ENCODE measurements at regions not wholly inside any gene's neighbourhood (a gene's known extent, or its start where the extent isn't known, plus 50 kb on each side); places are given as distances from the start of the nearest gene placed in this dataset.
"Not testable (repeated sequence)": the region's sequence is repeated elsewhere in the genome, so short reads cannot be mapped to it uniquely, and the experiment has no call there.

GRCh38 chr14:105971593-105972500, 445.5 kb downstream of the TMEM121 start:
- no peak overlapping the region for H3K4me3 ChIP-seq (ENCODE audit: low read length)
- peaks cover 91% of the 10 kb centered on the region for H3K9me3 ChIP-seq (ENCODE audit: insufficient read depth, low read depth, low read length)
- H3K27me3 ChIP-seq (ENCODE audit: insufficient read depth, low read length): no peaks in the 10 kb centered on the region
- no peak overlapping the region for H3K27ac ChIP-seq (ENCODE audit: low read depth, low read length)
- no peaks in the 10 kb centered on the region for H3K4me1 ChIP-seq (ENCODE audit: insufficient read depth, low read length)
- no peaks in the 10 kb centered on the region for H3K36me3 ChIP-seq (ENCODE audit: insufficient read depth, low read length)
- 83% methylated on average over 35 of the region's 35 CpGs for WGBS
- no peak overlapping the region for H3K9ac ChIP-seq (ENCODE audit: low read depth, low read length)

GRCh38 chr14:105974902-105975301, 448.5 kb downstream of the TMEM121 start:
- Histone ChIP-seq H3K9ac (ENCODE audit: low read depth, low read length) (no peak overlapping the region), H3K36me3 (ENCODE audit: insufficient read depth, low read length) (no peaks in the 10 kb centered on the region), H3K4me1 (ENCODE audit: insufficient read depth, low read length) (no peaks in the 10 kb centered on the region), H3K27me3 (ENCODE audit: insufficient read depth, low read length) (no peaks in the 10 kb centered on the region), H3K4me3 (ENCODE audit: low read length) (no peak overlapping the region), H3K9me3 (ENCODE audit: insufficient read depth, low read depth, low read length) (peaks cover 94% of the 10 kb centered on the region), H3K27ac (ENCODE audit: low read depth, low read length) (no peak overlapping the region)
- 44% methylated on average over 6 of the region's 6 CpGs for WGBS

GRCh38 chr14:105978618-105979295, 452.4 kb downstream of the TMEM121 start:
- H3K9ac ChIP-seq (ENCODE audit: low read depth, low read length): no peak overlapping the region
- 90% methylated on average over 26 of the region's 26 CpGs for WGBS
- H3K4me1 ChIP-seq (ENCODE audit: insufficient read depth, low read length): no peaks in the 10 kb centered on the region
- H3K27ac ChIP-seq (ENCODE audit: low read depth, low read length): no peak overlapping the region
- no peaks in the 10 kb centered on the region for H3K27me3 ChIP-seq (ENCODE audit: insufficient read depth, low read length)
- H3K4me3 ChIP-seq (ENCODE audit: low read length): no peak overlapping the region
- H3K9me3 ChIP-seq (ENCODE audit: insufficient read depth, low read depth, low read length): peaks cover 87% of the 10 kb centered on the region
- no peaks in the 10 kb centered on the region for H3K36me3 ChIP-seq (ENCODE audit: insufficient read depth, low read length)

GRCh38 chr14:105979446-105979845, 453.1 kb downstream of the TMEM121 start:
- Histone ChIP-seq H3K27ac (ENCODE audit: low read depth, low read length) (no peak overlapping the region), H3K9ac (ENCODE audit: low read depth, low read length) (no peak overlapping the region), H3K4me3 (ENCODE audit: low read length) (no peak overlapping the region), H3K27me3 (ENCODE audit: insufficient read depth, low read length) (no peaks in the 10 kb centered on the region), H3K36me3 (ENCODE audit: insufficient read depth, low read length) (no peaks in the 10 kb centered on the region), H3K4me1 (ENCODE audit: insufficient read depth, low read length) (no peaks in the 10 kb centered on the region), H3K9me3 (ENCODE audit: insufficient read depth, low read depth, low read length) (peaks cover 80% of the 10 kb centered on the region)
- 75% methylated on average over 9 of the region's 9 CpGs for WGBS

GRCh38 chr14:105980224-105980623, 453.8 kb downstream of the TMEM121 start:
- Histone ChIP-seq H3K4me1 (ENCODE audit: insufficient read depth, low read length) (no peaks in the 10 kb centered on the region), H3K4me3 (ENCODE audit: low read length) (no peak overlapping the region), H3K9me3 (ENCODE audit: insufficient read depth, low read depth, low read length) (peaks cover 80% of the 10 kb centered on the region), H3K27me3 (ENCODE audit: insufficient read depth, low read length) (no peaks in the 10 kb centered on the region), H3K27ac (ENCODE audit: low read depth, low read length) (no peak overlapping the region), H3K9ac (ENCODE audit: low read depth, low read length) (no peak overlapping the region), H3K36me3 (ENCODE audit: insufficient read depth, low read length) (no peaks in the 10 kb centered on the region)
- WGBS: 79% methylated on average over 10 of the region's 10 CpGs

GRCh38 chr14:105981517-105982302, 455.3 kb downstream of the TMEM121 start:
- H3K4me1 ChIP-seq (ENCODE audit: insufficient read depth, low read length); H3K9ac ChIP-seq (ENCODE audit: low read depth, low read length); H3K27me3 ChIP-seq (ENCODE audit: insufficient read depth, low read length); H3K27ac ChIP-seq (ENCODE audit: low read depth, low read length); H3K4me3 ChIP-seq (ENCODE audit: low read length); H3K36me3 ChIP-seq (ENCODE audit: insufficient read depth, low read length): not testable (repeated sequence)
- WGBS: 63% methylated on average over 6 of the region's 8 CpGs
- peaks cover 68% of the 10 kb centered on the region for H3K9me3 ChIP-seq (ENCODE audit: insufficient read depth, low read depth, low read length)

GRCh38 chr14:105982664-105983063, 456.3 kb downstream of the TMEM121 start:
- Histone ChIP-seq H3K9ac (ENCODE audit: low read depth, low read length) (no peak overlapping the region), H3K4me3 (ENCODE audit: low read length) (no peak overlapping the region), H3K36me3 (ENCODE audit: insufficient read depth, low read length) (no peaks in the 10 kb centered on the region), H3K27me3 (ENCODE audit: insufficient read depth, low read length) (no peaks in the 10 kb centered on the region), H3K4me1 (ENCODE audit: insufficient read depth, low read length) (no peaks in the 10 kb centered on the region), H3K27ac (ENCODE audit: low read depth, low read length) (no peak overlapping the region), H3K9me3 (ENCODE audit: insufficient read depth, low read depth, low read length) (peaks cover 68% of the 10 kb centered on the region)
- 85% methylated on average over 8 of the region's 8 CpGs for WGBS

- WGBS: 57% methylated on average over 2 of the region's 2 CpGs
- Histone ChIP-seq H3K36me3 (ENCODE audit: insufficient read depth, low read length) (no peaks in the 10 kb centered on the region), H3K27me3 (ENCODE audit: insufficient read depth, low read length) (no peaks in the 10 kb centered on the region), H3K4me3 (ENCODE audit: low read length) (no peak overlapping the region), H3K27ac (ENCODE audit: low read depth, low read length) (no peak overlapping the region), H3K4me1 (ENCODE audit: insufficient read depth, low read length) (no peaks in the 10 kb centered on the region), H3K9me3 (ENCODE audit: insufficient read depth, low read depth, low read length) (peaks cover 61% of the 10 kb centered on the region), H3K9ac (ENCODE audit: low read depth, low read length) (no peak overlapping the region)
Observed at GRCh38 chr14:105986894-105987284, 460.5 kb downstream of the TMEM121 start.

GRCh38 chr14:105987563-105987962, 461.2 kb downstream of the TMEM121 start:
- Histone ChIP-seq H3K27ac (ENCODE audit: low read depth, low read length) (no peak overlapping the region), H3K36me3 (ENCODE audit: insufficient read depth, low read length) (no peaks in the 10 kb centered on the region), H3K9me3 (ENCODE audit: insufficient read depth, low read depth, low read length) (peaks cover 54% of the 10 kb centered on the region), H3K27me3 (ENCODE audit: insufficient read depth, low read length) (no peaks in the 10 kb centered on the region), H3K4me3 (ENCODE audit: low read length) (no peak overlapping the region), H3K9ac (ENCODE audit: low read depth, low read length) (no peak overlapping the region), H3K4me1 (ENCODE audit: insufficient read depth, low read length) (no peaks in the 10 kb centered on the region)
- WGBS: 47% methylated on average over 4 of the region's 4 CpGs

GRCh38 chr14:105989566-105990302, 463.4 kb downstream of the TMEM121 start:
- Histone ChIP-seq H3K4me1 (ENCODE audit: insufficient read depth, low read length) (no peaks in the 10 kb centered on the region), H3K4me3 (ENCODE audit: low read length) (no peak overlapping the region), H3K27me3 (ENCODE audit: insufficient read depth, low read length) (no peaks in the 10 kb centered on the region), H3K9me3 (ENCODE audit: insufficient read depth, low read depth, low read length) (peaks cover 69% of the 10 kb centered on the region), H3K27ac (ENCODE audit: low read depth, low read length) (no peak overlapping the region), H3K36me3 (ENCODE audit: insufficient read depth, low read length) (no peaks in the 10 kb centered on the region), H3K9ac (ENCODE audit: low read depth, low read length) (no peak overlapping the region)
- WGBS: 81% methylated on average over 2 of the region's 2 CpGs

Measured in HUES64 (cell line).